ENCODE measurements at regions not wholly inside any gene's neighbourhood (a gene's known extent, or its start where the extent isn't known, plus 50 kb on each side); places are given as distances from the start of the nearest gene placed in this dataset.

- no peak for DNase-seq
Measured at GRCh38 chr20:50273601-50274491, 83.2 kb downstream of the CEBPB start.

GRCh38 chr20:50274570-50275430 lies 84.2 kb downstream of the CEBPB start:
- no peak for DNase-seq

- DNase-seq = no peak
Measured at GRCh38 chr20:50276119-50277063, 85.8 kb downstream of the CEBPB start.

- DNase-seq = no peak
Measured at GRCh38 chr20:50277064-50277415, 86.4 kb downstream of the CEBPB start.

- no peak for DNase-seq
Measured at GRCh38 chr20:50277460-50278376, 87.1 kb downstream of the CEBPB start.

- no peak for DNase-seq
Measured at GRCh38 chr20:50278377-50278683, 87.7 kb downstream of the CEBPB start.

GRCh38 chr20:50278684-50279531 lies 88.3 kb downstream of the CEBPB start:
- DNase-seq = no peak

GRCh38 chr20:50279988-50280850 lies 89.6 kb downstream of the CEBPB start:
- DNase-seq = no peak

- peak; percentile 19 for DNase-seq
Measured at GRCh38 chr20:50280851-50281655, 90.4 kb downstream of the CEBPB start.

- no peak for DNase-seq
Measured at GRCh38 chr20:50281831-50282591, 91.4 kb downstream of the CEBPB start.

- DNase-seq = no peak
Measured at GRCh38 chr20:50282592-50283241, 92.1 kb downstream of the CEBPB start.

- no peak for DNase-seq
Measured at GRCh38 chr20:50283370-50283769, 92.7 kb downstream of the CEBPB start.

GRCh38 chr20:50283922-50284810 lies 93.5 kb downstream of the CEBPB start:
- peak; percentile 8 for DNase-seq

- no peak for DNase-seq
Measured at GRCh38 chr20:50284811-50285375, 94.3 kb downstream of the CEBPB start.

- DNase-seq = no peak
Measured at GRCh38 chr20:50285376-50286173, 94.9 kb downstream of the CEBPB start.
